T1000 (cell line): ENCODE measurements at regions not wholly inside any gene's neighbourhood (a gene's known extent, or its start where the extent isn't known, plus 50 kb on each side); places are given as distances from the start of the nearest gene placed in this dataset.
A peak's percentile ranks its signal among the peaks of the same experiment; 100 is the strongest.
"Not testable (repeated sequence)": the region's sequence is repeated elsewhere in the genome, so short reads cannot be mapped to it uniquely, and the experiment has no call there.

Source experiments
- DNase-seq: peaks from one replicate; lab custom pipeline; 2025; ENCODE audit warnings: mixed read lengths; lab: John Stamatoyannopoulos, UW

- DNase-seq = no peak
Measured at GRCh38 chr4:54403700-54404453, 174.8 kb downstream of the PDGFRA start.

GRCh38 chr4:54409270-54409817 is 180.3 kb downstream of the PDGFRA start:
- DNase-seq = not testable (repeated sequence)

GRCh38 chr4:54414545-54414944 is 185.5 kb downstream of the PDGFRA start:
- no peak for DNase-seq

- DNase-seq = no peak
Measured at GRCh38 chr4:54417476-54417875, 188.4 kb downstream of the PDGFRA start.

GRCh38 chr4:54418468-54418867 is 189.4 kb downstream of the PDGFRA start:
- no peak for DNase-seq

DNA sequence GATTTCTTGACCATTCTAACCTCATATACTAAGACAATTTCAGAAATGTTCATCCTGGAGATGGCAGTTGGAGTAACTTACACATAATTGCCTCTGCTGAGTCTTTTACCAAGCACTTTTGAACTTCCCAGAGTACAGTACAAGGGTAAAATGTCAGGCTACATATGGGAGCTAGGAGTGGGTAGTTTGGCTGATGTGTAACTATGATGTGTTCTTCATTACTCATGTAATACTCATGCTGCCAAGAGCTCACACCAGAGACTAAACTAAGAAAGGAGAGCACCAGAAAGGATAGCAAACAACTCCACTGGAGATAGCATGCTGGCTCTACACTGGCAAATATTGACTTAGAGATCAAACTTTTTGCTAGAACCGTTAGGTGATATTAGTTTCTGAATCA is 194.0 kb downstream of the PDGFRA start:
- DNase-seq = no peak

GRCh38 chr4:54427826-54428225 is 198.7 kb downstream of the PDGFRA start:
- DNase-seq = no peak

GRCh38 chr4:54428940-54429339 is 199.8 kb downstream of the PDGFRA start:
- no peak for DNase-seq

GRCh38 chr4:54433686-54434085 is 204.6 kb downstream of the PDGFRA start:
- no peak for DNase-seq

DNA sequence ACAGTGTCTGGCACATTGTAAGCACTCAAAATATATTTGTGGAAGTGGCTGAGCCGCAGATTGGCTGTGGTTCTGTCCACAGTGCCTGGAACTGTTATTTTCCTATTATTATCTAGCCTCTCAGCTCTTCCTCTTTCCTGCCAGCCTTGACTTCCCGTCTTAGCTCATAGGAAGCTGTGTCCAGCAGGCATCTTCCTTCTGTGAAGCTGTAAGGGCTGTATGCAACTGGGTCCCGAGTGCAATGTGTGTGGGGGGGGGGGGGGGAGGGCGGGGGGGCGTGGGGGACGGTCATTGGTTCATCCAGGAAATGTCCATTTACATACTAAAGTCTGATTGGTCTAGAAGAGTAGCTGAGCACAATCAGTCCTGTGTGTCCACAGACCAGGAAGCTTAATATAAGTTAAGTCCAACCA is 210.7 kb downstream of the PDGFRA start:
- DNase-seq = no peak

DNA sequence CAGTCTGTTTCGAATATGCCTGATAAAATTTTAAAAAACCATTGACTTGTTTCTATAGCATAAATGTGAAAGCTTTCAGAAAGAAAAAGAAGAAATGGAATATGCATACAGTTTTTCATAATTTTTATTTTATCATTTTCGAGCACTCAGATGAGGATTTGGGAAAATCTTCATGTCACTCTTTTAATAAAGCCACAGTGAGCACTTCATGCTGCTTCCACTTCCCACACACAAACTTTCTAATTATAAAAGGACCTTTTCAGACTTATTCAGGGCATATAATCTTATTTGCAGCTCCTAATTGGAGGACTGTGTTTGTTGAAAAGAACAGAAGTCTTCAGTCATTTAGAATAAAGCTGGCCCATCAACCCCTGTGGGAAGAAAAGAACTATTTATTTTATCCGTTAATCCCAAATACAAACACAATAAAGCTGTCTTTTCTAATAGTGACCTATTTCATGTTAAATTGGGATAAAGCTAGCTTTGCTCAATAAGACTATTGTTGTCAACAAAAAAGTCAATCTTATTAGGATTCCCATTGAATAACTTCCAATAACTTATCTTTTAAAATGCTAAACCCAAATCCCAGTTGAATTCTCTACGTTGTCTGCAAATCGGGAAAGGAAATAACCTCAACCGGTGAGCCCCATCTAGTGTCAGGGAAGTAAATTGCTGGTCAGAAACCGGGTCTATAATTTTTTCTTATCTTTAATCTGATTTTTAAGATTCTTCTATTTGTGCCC is 211.5 kb downstream of the PDGFRA start:
- no peak for DNase-seq

DNA sequence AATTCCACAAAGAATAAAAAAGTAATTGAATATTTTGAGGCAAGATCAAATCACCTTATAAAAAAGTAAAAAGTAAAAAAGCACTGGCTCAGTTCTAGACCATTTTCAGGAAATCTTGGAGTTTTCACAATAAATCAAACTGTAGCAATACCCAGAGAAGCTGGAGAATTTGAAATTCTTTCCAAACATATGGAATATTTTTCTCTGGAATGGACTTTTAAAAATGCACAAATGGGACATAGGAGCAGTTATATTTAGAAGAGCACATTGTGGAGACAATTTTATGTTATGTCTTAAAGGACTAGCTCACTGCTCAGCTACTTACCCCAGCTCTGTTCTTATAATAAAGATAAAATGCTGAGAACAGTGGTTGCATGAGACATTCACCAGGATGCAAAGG is 211.9 kb upstream of the KIT start:
- no peak for DNase-seq

GRCh38 chr4:54446581-54446980 is 211.2 kb upstream of the KIT start:
- DNase-seq = no peak

- DNase-seq = no peak
Measured at GRCh38 chr4:54447304-54447703, 210.5 kb upstream of the KIT start.

GRCh38 chr4:54449999-54450398 is 207.8 kb upstream of the KIT start:
- no peak for DNase-seq

DNA sequence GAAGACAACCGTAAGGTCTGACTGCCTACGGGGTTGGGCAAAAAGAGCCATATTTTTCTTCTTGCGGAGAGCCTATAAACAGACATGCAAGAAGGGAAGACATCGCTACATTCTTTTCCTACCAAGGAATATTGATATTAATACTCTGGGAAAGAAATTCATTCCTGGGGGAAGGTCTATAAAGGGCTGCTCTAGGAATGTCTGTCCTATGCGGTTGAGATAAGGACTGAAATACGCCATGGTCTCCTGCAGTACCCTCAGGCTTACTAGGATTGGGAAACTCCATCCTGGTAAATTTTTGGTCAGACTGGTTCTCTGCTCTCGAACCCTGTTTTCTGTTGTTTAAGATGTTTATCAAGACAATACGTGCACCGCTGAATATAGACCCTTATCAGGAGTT is 190.8 kb upstream of the KIT start:
- DNase-seq = not testable (repeated sequence)

DNA sequence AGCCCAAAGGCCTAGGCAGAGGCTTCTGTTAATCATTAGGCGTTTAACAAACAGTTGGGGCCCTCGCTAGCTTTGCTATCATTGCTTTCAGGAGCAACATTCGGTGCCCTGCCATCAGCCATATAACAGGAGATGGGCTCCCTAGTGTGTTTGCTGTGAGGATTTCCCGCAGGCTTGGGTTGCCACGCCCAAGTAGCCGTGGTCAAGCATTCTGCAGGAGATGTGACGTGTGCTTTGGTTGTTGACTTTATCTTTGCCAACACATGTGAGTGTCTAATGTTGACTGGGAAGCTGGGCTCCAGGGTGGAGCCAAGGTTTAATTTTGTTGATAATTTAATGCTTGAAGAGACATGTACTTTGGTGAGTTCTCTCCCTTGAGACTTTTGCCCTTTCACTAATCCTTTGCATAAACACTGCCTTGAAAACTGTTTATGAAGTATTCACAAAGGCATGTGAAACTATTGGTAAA is 184.6 kb upstream of the KIT start:
- DNase-seq = peak; percentile 42

GRCh38 chr4:54473798-54474197 is 184.0 kb upstream of the KIT start:
- DNase-seq = no peak

DNA sequence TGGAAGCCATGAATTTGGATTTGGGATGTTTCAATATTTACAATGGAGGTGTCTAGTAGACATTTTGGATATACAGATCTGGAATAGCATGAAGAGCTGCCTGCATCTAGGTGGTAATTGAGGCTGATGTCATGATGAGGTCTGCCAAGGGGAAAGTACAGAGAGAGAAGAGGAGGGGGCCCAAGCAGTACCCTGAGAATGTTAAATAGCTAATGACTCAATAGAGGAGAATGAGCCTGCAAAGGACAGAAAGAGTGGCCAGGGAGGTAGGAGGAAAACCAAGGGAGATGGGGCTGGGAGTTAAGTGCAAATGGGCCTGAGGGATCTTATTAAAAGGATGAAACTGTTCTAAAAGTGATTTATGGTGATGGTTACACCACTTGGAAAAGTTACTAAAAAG is 182.2 kb upstream of the KIT start:
- DNase-seq = no peak

GRCh38 chr4:54482529-54483200 is 175.1 kb upstream of the KIT start:
- no peak for DNase-seq

DNA sequence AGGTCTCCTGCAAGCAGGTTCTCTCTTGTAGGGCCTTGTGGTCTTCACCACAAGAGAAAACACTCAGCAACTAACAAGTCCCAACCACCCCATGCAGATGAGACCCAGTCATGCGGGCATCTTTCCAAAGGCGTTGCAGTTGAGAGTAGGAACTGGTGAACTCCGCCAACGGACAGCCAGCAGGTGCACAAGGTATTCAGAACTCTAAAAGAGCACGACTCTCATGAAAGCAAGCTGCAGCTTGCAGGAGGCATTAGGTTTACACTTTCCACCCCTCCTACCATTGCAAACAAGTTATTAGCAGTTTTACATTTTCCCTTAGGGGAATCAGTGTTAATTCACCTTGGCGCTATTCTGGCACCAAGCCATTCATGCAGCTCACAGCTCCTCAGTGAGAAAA is 173.4 kb upstream of the KIT start:
- no peak for DNase-seq

GRCh38 chr4:54487491-54487890 is 170.3 kb upstream of the KIT start:
- no peak for DNase-seq

DNA sequence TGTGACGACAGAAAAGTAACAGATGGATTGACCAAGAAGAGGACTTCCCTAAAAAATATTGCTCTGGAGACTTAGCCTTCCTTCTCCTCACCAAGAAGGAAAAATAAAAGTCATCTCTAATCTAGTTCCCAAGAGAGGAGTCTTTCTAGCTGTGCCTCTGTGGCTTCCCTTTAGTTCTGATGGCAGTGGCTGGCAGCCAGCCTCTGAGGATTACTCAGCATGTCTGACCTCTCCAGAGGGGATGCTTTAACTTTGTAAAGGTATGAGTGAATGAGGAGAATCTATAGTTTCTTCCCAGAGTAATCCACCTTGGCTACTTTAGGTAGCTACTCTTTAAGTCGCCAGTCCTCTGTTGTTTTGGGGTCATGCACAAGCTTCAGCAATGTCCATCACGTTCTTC is 163.9 kb upstream of the KIT start:
- DNase-seq = no peak
